T-helper 2 cell treated with Interferon-gamma antibody and Interleukin-4, amounts not matched to agents 5 μg/mL and 100 μg/mL, for 36 hours (primary cell): ENCODE measurements at regions not wholly inside any gene's neighbourhood (a gene's known extent, or its start where the extent isn't known, plus 50 kb on each side); places are given as distances from the start of the nearest gene placed in this dataset.

Source experiments
- DNase-seq: peaks from one replicate; pipeline ENCODE4 v3.0.0; 2021; ENCODE audit warnings: low spot score
- H3K27ac Mint-ChIP-seq: one replicate; pipeline ENCODE4 v1.8.0; 2021; ENCODE audit warnings: mild to moderate bottlenecking, mixed read lengths
- H3K27me3 Mint-ChIP-seq: one replicate; pipeline ENCODE4 v1.8.0; 2021; ENCODE audit warnings: low read depth, mixed read lengths
- H3K36me3 Mint-ChIP-seq: one replicate; pipeline ENCODE4 v1.8.0; 2021; ENCODE audit warnings: low read depth, mixed read lengths
- H3K4me1 Mint-ChIP-seq: one replicate; pipeline ENCODE4 v1.8.0; 2021; ENCODE audit warnings: low read depth, mixed read lengths
- H3K4me3 Mint-ChIP-seq: one replicate; pipeline ENCODE4 v1.8.0; 2022; ENCODE audit warnings: mild to moderate bottlenecking, moderate library complexity, mixed read lengths
- H3K9me3 Mint-ChIP-seq: one replicate; pipeline ENCODE4 v1.8.0; 2021; ENCODE audit warnings: mixed read lengths

DNA sequence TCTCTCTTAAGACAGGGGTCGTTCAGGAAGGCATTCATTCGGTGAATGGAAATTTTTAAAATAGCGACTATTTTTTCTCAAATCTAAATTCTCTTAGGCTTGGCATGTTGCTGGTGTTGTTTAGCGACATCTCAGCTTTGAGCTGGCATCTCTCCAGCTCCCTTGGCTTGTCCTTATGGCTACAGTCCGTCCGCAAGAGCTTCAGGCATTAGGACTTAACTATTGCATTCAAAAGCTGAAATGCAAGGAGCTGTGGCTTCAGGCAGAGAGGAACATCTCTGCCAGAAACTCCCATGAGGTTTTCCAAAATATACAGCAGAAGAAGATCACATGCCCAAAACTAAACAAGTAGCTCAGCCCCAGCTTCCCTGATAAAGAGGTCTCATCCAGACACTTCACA, 578.5 kb downstream of the EFNB2 start:
- Mint-ChIP-seq H3K9me3 (no peaks in the 10 kb centered on the region), H3K4me3 (no peak overlapping the region), H3K36me3 (no peaks in the 10 kb centered on the region), H3K27ac (no peak overlapping the region), H3K27me3 (no peaks in the 10 kb centered on the region), H3K4me1 (no peaks in the 10 kb centered on the region)
- DNase-seq = no peak

DNA sequence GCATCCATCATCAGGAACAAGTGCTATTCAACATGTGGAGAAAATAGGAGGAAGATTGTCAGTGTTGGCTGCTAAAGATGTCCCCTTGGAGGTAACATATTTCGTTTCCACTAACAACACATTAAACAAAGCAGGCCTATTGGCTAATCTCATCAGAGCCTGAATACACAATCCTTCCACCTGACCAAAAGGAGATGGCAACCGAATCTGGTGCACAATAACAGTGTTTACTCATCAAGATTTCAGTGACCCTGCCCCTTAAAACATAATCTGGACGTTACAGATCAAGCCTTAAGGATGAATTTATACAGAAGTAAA, 582.5 kb downstream of the EFNB2 start:
- Mint-ChIP-seq H3K4me1 (no peaks in the 10 kb centered on the region), H3K9me3 (no peaks in the 10 kb centered on the region)

GRCh38 chr13:105952233-105952972, 583.1 kb downstream of the EFNB2 start:
- DNase-seq = no peak
- no peak overlapping the region for H3K4me3 Mint-ChIP-seq

More for the DNA sequence above, 582.5 kb downstream of the EFNB2 start:
- no peak for DNase-seq
- Mint-ChIP-seq H3K4me3 (no peak overlapping the region), H3K36me3 (no peaks in the 10 kb centered on the region), H3K27me3 (no peaks in the 10 kb centered on the region), H3K27ac (no peak overlapping the region)

DNA sequence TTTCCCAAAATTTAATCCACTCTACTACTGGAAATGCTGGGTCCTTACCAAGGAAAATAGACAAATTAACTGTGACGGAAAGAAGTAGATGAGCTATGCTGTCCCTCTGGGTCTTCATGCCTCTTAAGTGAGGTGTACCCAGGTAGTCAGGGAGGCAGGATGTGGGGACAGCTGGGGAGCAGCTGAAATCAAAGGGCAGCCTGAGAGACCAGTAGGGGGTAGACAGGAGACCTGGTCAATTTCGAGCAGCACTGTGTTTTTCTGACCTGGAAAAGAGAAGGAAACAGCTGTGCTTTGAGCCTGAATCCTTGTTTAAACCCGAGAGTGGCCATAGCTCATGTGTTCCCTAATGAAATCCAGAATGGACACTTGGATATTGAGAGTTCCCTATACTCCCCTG, 587.3 kb downstream of the EFNB2 start:
- H3K4me3 Mint-ChIP-seq = no peak overlapping the region
- H3K27me3 Mint-ChIP-seq = no peaks in the 10 kb centered on the region
- H3K36me3 Mint-ChIP-seq = no peaks in the 10 kb centered on the region
- H3K27ac Mint-ChIP-seq = no peak overlapping the region
- no peaks in the 10 kb centered on the region for H3K4me1 Mint-ChIP-seq
- DNase-seq = no peak
- H3K9me3 Mint-ChIP-seq = no peaks in the 10 kb centered on the region

More at GRCh38 chr13:105952233-105952972, 583.1 kb downstream of the EFNB2 start:
- H3K4me1 Mint-ChIP-seq = no peaks in the 10 kb centered on the region
- no peaks in the 10 kb centered on the region for H3K9me3 Mint-ChIP-seq
- no peaks in the 10 kb centered on the region for H3K27me3 Mint-ChIP-seq
- H3K27ac Mint-ChIP-seq = no peak overlapping the region
- no peaks in the 10 kb centered on the region for H3K36me3 Mint-ChIP-seq

DNA sequence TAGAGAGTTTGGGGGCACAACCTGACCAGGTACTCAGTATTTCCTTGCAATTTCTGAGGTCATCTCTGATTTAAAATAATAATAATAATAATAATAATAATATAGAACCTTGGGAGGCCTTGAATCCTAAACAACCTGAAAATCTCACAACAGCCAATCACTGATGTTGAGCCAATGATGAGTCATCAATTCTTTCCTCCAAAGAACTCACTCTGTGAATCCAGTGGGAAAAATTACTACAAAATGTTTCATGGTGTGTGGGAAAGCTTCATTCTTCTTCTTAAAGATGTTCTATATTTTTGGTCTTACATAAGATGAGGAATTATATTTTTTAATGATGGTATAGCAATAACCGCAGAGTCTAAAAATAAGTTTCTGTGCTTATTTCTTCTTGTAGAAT, 594.6 kb downstream of the EFNB2 start:
- H3K27ac Mint-ChIP-seq = no peak overlapping the region
- no peak for DNase-seq
- no peaks in the 10 kb centered on the region for H3K36me3 Mint-ChIP-seq
- H3K9me3 Mint-ChIP-seq = no peaks in the 10 kb centered on the region
- no peaks in the 10 kb centered on the region for H3K4me1 Mint-ChIP-seq
- H3K27me3 Mint-ChIP-seq = no peaks in the 10 kb centered on the region
- no peak overlapping the region for H3K4me3 Mint-ChIP-seq

- Mint-ChIP-seq H3K4me3 (no peak overlapping the region), H3K9me3 (no peaks in the 10 kb centered on the region), H3K27ac (no peak overlapping the region), H3K36me3 (no peaks in the 10 kb centered on the region), H3K27me3 (no peaks in the 10 kb centered on the region), H3K4me1 (no peaks in the 10 kb centered on the region)
- DNase-seq = no peak
Observed at GRCh38 chr13:105937451-105937850, 598.0 kb downstream of the EFNB2 start.

DNA sequence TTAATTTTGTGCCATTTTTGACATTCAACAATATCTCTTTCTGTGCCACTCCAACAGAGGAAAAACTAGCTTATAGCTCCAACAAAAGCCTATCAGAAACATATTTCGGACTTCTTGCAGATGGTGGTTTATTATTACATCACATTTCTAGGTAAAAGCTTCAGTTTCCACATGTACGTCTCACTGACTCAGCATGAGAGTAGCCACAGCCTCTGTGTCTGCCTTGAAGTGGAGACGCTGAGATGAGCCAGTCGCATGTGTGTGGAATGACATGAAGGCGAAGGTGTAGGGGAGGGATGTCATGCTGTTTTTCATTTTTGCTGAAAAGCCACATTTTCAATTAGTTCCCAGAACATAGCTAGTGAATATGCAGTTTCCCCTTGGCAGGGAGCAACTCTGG, 598.6 kb downstream of the EFNB2 start:
- Mint-ChIP-seq H3K4me1 (no peaks in the 10 kb centered on the region), H3K27me3 (no peaks in the 10 kb centered on the region), H3K9me3 (no peaks in the 10 kb centered on the region), H3K4me3 (no peak overlapping the region), H3K36me3 (no peaks in the 10 kb centered on the region), H3K27ac (no peak overlapping the region)
- no peak for DNase-seq

GRCh38 chr13:105929505-105929904, 606.0 kb downstream of the EFNB2 start:
- no peaks in the 10 kb centered on the region for H3K36me3 Mint-ChIP-seq
- no peaks in the 10 kb centered on the region for H3K4me1 Mint-ChIP-seq

DNA sequence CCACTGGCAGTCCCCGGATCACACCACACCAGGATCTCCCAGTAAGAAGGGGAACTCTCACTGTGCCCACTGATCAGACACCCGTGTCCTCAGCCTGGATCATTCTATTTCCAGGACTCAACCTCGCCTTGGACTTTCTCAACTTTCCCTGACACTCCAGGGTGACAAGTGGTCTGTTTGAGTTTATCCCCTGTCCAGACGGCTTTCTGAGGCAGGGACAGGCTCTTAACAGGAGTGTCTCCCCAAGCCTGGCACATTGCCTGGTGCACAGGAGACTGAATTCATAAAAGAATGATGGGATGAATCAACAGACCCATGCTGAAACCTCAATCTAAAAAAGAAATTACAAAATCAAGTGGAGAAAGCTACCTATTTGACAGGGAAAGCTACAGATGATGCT, 606.6 kb downstream of the EFNB2 start:
- Mint-ChIP-seq H3K27me3 (no peaks in the 10 kb centered on the region), H3K4me1 (no peaks in the 10 kb centered on the region), H3K4me3 (no peak overlapping the region), H3K36me3 (no peaks in the 10 kb centered on the region), H3K9me3 (no peaks in the 10 kb centered on the region), H3K27ac (no peak overlapping the region)
- no peak for DNase-seq

More at GRCh38 chr13:105929505-105929904, 606.0 kb downstream of the EFNB2 start:
- Mint-ChIP-seq H3K27me3 (no peaks in the 10 kb centered on the region), H3K9me3 (no peaks in the 10 kb centered on the region), H3K27ac (no peak overlapping the region), H3K4me3 (no peak overlapping the region)
- DNase-seq = no peak

GRCh38 chr13:105928048-105928447, 607.4 kb downstream of the EFNB2 start:
- no peaks in the 10 kb centered on the region for H3K9me3 Mint-ChIP-seq
- no peak overlapping the region for H3K4me3 Mint-ChIP-seq
- no peaks in the 10 kb centered on the region for H3K27me3 Mint-ChIP-seq
- H3K4me1 Mint-ChIP-seq = no peaks in the 10 kb centered on the region
- H3K36me3 Mint-ChIP-seq = no peaks in the 10 kb centered on the region
- no peak for DNase-seq
- H3K27ac Mint-ChIP-seq = no peak overlapping the region

GRCh38 chr13:105925496-105925895, 610.0 kb downstream of the EFNB2 start:
- Mint-ChIP-seq H3K36me3 (no peaks in the 10 kb centered on the region), H3K4me3 (no peak overlapping the region), H3K4me1 (no peaks in the 10 kb centered on the region), H3K9me3 (no peaks in the 10 kb centered on the region), H3K27ac (no peak overlapping the region), H3K27me3 (no peaks in the 10 kb centered on the region)
- DNase-seq = no peak

DNA sequence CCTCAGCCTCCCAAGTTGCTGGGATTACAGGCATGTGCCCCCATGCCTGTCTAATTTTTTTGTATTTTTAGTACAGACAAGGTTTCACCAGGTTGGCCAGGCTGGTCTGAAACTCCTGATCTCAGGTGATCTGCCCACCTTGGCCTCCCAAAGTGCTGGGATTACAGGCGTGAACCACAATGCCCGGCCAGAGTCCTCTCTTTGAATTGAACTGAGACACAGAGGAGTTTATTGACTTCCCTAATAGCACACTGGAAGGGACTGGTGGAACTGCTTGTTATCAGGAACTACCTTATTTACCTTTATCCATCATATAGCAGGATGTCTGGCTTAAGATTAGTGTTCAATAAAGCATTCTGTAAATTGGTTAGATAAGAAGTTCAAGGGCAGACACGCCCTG, 613.8 kb downstream of the EFNB2 start:
- no peak for DNase-seq
- Mint-ChIP-seq H3K4me1 (no peaks in the 10 kb centered on the region), H3K4me3 (no peak overlapping the region), H3K27ac (no peak overlapping the region), H3K27me3 (no peaks in the 10 kb centered on the region), H3K9me3 (no peaks in the 10 kb centered on the region), H3K36me3 (no peaks in the 10 kb centered on the region)

- Mint-ChIP-seq H3K27ac (no peak overlapping the region), H3K4me3 (no peak overlapping the region), H3K9me3 (no peaks in the 10 kb centered on the region), H3K4me1 (no peaks in the 10 kb centered on the region), H3K27me3 (no peaks in the 10 kb centered on the region), H3K36me3 (no peaks in the 10 kb centered on the region)
- DNase-seq = no peak
Observed at GRCh38 chr13:105920370-105920769, 615.1 kb downstream of the EFNB2 start.

DNA sequence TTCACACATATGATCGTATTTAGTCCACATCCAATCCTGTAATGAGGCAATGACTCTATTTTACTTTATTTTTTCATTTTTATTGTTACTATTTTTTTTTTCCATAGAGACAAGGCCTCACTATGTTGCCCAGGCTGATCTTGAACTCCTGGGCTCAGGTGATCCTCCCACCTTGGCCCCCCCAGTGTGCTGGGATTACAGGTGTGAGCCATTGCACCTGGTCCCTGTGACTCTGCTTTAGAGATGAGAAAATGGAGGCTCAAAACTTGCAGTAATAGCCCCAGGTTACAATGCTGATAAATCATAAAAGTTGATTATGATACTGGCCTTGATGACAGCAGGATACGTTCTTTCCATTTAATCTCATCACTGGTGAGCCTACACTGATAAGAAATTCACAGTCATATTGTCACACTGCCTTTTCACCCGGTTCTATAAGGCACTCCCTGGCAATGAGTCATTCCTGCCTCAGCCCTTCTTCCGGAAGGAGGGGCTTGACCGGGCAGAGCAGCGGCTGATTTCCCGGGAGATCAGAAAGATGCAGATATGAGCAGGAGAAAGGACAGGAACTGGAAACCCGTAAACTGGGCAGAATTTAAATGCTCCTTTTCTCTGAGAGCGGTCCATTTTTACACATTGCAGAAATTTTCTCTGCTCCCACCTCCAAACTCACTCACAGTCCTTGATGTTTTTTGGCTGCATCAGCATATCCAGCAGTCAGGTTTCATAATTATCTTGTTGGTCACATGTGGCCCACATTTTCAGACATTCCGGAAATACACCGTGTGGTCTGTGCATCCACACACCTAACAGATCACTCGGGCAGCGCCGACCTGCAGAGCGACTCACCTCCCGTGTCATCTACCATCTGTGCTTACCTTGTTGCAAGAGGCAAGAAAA, 616.4 kb downstream of the EFNB2 start:
- no peak overlapping the region for H3K4me3 Mint-ChIP-seq
- DNase-seq = no peak
- no peaks in the 10 kb centered on the region for H3K9me3 Mint-ChIP-seq
- no peaks in the 10 kb centered on the region for H3K36me3 Mint-ChIP-seq
- no peaks in the 10 kb centered on the region for H3K4me1 Mint-ChIP-seq
- H3K27me3 Mint-ChIP-seq = no peaks in the 10 kb centered on the region
- no peak overlapping the region for H3K27ac Mint-ChIP-seq
